Esophagus (tissue), 2 donors: ENCODE measurements at regions not wholly inside any gene's neighbourhood (a gene's known extent, or its start where the extent isn't known, plus 50 kb on each side); places are given as distances from the start of the nearest gene placed in this dataset.

Source experiments
- H3K27ac ChIP-seq, 2 donors: one replicate each; pipeline ENCODE4 v1.5.1; 2013; ENCODE audit warnings: low read depth in 2 of 2, mild to moderate bottlenecking in 2 of 2, inconsistent platforms in 1 of 2, low read length in 1 of 2, moderate library complexity in 1 of 2
- H3K27me3 ChIP-seq, 2 donors: one replicate each; pipeline ENCODE4 v1.6.1; 2013; ENCODE audit warnings: low read length in 2 of 2, control low read depth in 1 of 2, mild to moderate bottlenecking in 1 of 2; ENCODE audit not compliant: insufficient read depth in 2 of 2, control insufficient read depth in 1 of 2
- H3K36me3 ChIP-seq, 2 donors: one replicate each; pipeline ENCODE4 v1.6.1; 2013; ENCODE audit warnings: low read length in 1 of 2; ENCODE audit not compliant: control insufficient read depth in 2 of 2, insufficient read depth in 2 of 2
- H3K4me1 ChIP-seq, 2 donors: one replicate each; pipeline ENCODE4 v1.6.1; 2013; ENCODE audit warnings: low read length in 1 of 2; ENCODE audit not compliant: control insufficient read depth in 2 of 2, insufficient read depth in 2 of 2
- H3K4me3 ChIP-seq, 2 donors: one replicate each; pipeline ENCODE4 v1.5.1; 2013; ENCODE audit warnings: low read length in 2 of 2, mild to moderate bottlenecking in 2 of 2, low read depth in 1 of 2, moderate library complexity in 1 of 2
- H3K9me3 ChIP-seq, 2 donors: one replicate each; pipeline ENCODE4 v1.6.1; 2013; ENCODE audit warnings: mild to moderate bottlenecking in 2 of 2, low read depth in 1 of 2, low read length in 1 of 2, moderate library complexity in 1 of 2; ENCODE audit not compliant: control insufficient read depth in 2 of 2, insufficient read depth in 1 of 2
- WGBS, 2 donors: extraction: QIAGEN DNeasy Blood & Tissue Kit; methylation state at CpG; one replicate each; pipeline ENCODE4 v1.1.7; 2013; 5-methylcytosine and 5-hydroxymethylcytosine counted together
- donor health status: healthy with polysubstance abuse.
- donor health status: Bipolar disorder and iron deficiency.

- Histone ChIP-seq H3K27me3 (no peaks in the 10 kb centered on the region), H3K27ac (no peak overlapping the region), H3K4me3 (no peak overlapping the region), H3K36me3 (no peaks in the 10 kb centered on the region), H3K4me1 (no peaks in the 10 kb centered on the region), H3K9me3 (peaks cover 0 to 2% of the 10 kb centered on the region in 2 donors)
- WGBS, 2 donors, result 60 to 68% methylated on average over 5 of the region's 5 CpGs
These were observed 89.8 kb upstream of the CACNA2D3 start for GRCh38 chr3:54032598-54032997.

GRCh38 chr3:54028372-54028771, 94.0 kb upstream of the CACNA2D3 start:
- no peak overlapping the region for H3K4me3 ChIP-seq
- no peaks in the 10 kb centered on the region for H3K27me3 ChIP-seq
- H3K9me3 ChIP-seq, result no peaks in the 10 kb centered on the region
- H3K4me1 ChIP-seq, result no peaks in the 10 kb centered on the region
- 87 to 90% methylated on average over 5 of the region's 5 CpGs for WGBS, 2 donors
- no peaks in the 10 kb centered on the region for H3K36me3 ChIP-seq
- H3K27ac ChIP-seq, result no peak overlapping the region

DNA sequence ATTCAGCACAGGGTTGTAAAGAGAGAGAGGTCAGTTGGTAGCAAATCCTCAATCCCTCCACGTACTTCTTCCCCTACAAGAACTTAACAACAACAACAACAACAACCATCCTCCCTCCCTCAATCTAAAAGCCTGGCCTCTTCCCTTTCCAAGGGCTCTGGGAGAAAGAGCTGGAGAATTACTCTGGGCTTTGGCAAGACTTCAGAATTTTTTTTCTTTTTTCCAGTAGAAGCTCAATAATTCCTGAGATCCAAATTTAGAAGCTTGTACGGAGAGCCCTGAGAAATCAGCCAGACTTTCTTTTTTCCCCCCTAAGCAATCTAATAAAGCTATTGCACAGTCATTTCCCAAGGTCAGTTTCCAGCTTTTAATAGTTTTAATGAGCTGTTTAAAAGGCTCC, 95.8 kb upstream of the CACNA2D3 start:
- Histone ChIP-seq H3K27ac (no peak overlapping the region), H3K9me3 (no peaks in the 10 kb centered on the region), H3K27me3 (no peaks in the 10 kb centered on the region), H3K4me1 (no peaks in the 10 kb centered on the region), H3K4me3 (no peak overlapping the region), H3K36me3 (no peaks in the 10 kb centered on the region)
- WGBS, 2 donors, result 34 to 46% methylated on average over 2 of the region's 2 CpGs

DNA sequence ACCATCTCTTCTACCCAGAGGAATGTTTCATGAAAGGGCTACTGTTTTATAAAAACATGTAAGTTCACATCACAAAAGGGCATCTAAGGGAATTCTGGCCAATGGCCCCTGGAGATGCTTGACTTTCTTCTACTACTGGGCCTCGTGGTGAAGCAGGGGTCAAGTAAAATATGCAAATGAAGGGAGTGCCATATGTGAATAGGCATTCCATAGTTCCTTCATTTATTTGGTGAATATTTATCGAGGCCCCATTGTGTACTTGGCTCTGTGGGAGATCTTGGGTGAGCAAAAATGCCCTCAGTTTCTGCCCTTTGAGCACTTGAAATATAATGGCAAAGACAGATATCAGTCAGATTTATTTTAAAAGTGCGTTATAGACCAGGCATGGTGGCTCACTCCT, 101.3 kb upstream of the CACNA2D3 start:
- WGBS, 2 donors, result 78 to 79% methylated on average over 3 of the region's 3 CpGs
- H3K9me3 ChIP-seq, result no peaks in the 10 kb centered on the region

DNA sequence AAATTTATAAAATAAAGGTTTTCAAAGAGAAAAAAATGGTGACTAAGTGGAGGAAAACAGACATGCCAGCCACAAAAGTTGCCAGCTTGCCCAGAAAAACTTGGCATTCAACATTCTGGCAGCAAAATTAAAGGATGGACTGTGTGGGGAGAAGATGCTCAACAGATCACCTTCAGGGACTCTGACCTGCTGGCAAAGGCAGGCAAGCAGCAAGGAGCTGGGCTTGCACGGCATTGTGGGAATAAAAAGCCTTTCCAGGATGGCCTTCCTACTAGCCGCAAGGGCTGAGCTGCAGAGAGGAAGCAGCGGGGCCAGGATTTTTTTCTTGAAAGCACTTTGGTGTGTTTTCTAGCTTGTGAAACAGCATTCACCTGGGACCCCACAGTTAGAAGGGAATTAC, 101.9 kb upstream of the CACNA2D3 start:
- Histone ChIP-seq H3K36me3 (no peaks in the 10 kb centered on the region), H3K27me3 (no peaks in the 10 kb centered on the region), H3K9me3 (no peaks in the 10 kb centered on the region), H3K4me1 (peaks cover 0 to 3% of the 10 kb centered on the region in 2 donors), H3K4me3 (no peak overlapping the region), H3K27ac (no peak overlapping the region)
- 84 to 91% methylated on average over 3 of the region's 3 CpGs for WGBS, 2 donors

More for the DNA sequence above, 101.3 kb upstream of the CACNA2D3 start:
- Histone ChIP-seq H3K4me1 (peaks cover 0 to 3% of the 10 kb centered on the region in 2 donors), H3K27ac (no peak overlapping the region), H3K36me3 (no peaks in the 10 kb centered on the region), H3K27me3 (no peaks in the 10 kb centered on the region), H3K4me3 (no peak overlapping the region)

DNA sequence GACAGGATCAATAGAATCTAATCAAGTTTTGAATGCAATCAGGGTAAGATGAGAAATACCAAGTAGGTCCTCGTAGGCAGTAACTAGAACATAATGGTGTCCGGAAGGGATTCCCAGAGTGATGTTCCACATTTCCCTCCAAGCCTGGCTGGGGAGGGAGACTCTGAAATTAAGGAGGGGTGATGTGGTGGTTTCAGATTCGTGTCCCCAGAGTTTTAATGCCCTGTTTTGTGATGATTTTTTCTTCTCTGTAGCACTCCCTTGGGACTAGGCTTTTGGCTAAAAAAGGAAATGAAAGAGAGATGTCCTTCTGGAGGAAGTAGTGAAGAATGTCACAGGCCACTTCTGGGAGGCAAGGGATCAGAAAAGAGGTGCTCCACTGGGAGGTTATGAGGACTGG, 108.3 kb upstream of the CACNA2D3 start:
- Histone ChIP-seq H3K4me3 (no peak overlapping the region), H3K27me3 (no peaks in the 10 kb centered on the region), H3K27ac (no peak overlapping the region), H3K36me3 (no peaks in the 10 kb centered on the region), H3K9me3 (no peaks in the 10 kb centered on the region), H3K4me1 (no peaks in the 10 kb centered on the region)
- WGBS, 2 donors, result 56 to 65% methylated on average over 3 of the region's 3 CpGs

DNA sequence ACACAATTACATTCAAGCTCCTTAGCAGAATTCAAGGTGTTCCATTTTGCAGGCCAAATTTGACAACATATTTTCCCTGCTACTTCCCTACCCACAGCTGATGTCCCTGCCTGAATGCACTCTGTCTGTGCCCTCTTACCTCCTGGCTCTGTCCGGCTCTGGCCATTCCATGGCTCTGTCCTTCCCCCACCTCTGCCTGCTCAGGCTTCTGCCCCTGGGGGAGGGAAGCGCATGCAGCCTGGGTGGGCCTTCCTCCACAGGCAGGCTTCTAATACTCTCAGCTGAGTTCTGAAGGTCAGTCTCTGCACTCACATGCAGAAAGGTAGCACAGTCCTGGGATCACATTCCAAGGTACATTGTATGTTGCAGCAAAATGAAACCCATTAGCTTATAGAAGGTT, 113.6 kb upstream of the CACNA2D3 start:
- Histone ChIP-seq H3K4me1 (peaks cover 0 to 2% of the 10 kb centered on the region in 2 donors), H3K9me3 (no peaks in the 10 kb centered on the region), H3K27me3 (no peaks in the 10 kb centered on the region), H3K36me3 (no peaks in the 10 kb centered on the region), H3K27ac (no peak overlapping the region), H3K4me3 (no peak overlapping the region)
- 62 to 65% methylated on average over 2 of the region's 2 CpGs for WGBS, 2 donors

GRCh38 chr3:54008099-54008498, 114.3 kb upstream of the CACNA2D3 start:
- no peaks in the 10 kb centered on the region for H3K9me3 ChIP-seq
- H3K27me3 ChIP-seq, result no peaks in the 10 kb centered on the region
- H3K4me1 ChIP-seq, result peaks cover 0 to 2% of the 10 kb centered on the region in 2 donors
- H3K27ac ChIP-seq, result no peak overlapping the region
- H3K4me3 ChIP-seq, result no peak overlapping the region
- no peaks in the 10 kb centered on the region for H3K36me3 ChIP-seq
- WGBS, 2 donors, result 52 to 67% methylated on average over 6 of the region's 6 CpGs

DNA sequence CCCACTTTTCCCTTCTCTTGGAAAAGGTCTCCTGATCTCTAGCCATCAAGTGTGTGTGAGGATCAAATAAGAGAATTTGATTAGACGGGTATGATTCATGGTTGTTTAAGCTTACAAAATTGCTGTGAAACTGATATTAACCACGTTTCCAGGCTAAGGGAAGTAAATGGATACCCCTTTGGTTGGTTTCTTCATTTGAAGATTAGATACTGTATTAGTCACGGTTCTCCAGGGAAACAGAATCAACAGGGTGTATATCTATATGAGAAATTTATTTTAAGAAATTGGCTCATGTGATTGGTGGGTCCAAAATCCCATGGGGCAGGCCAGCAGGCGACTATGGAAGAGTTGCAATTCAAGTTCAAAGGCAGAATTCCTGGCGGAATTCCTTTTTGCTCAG, 112.7 kb upstream of the SELENOK start:
- H3K36me3 ChIP-seq, result no peaks in the 10 kb centered on the region
- H3K4me3 ChIP-seq, result no peak overlapping the region
- no peak overlapping the region for H3K27ac ChIP-seq
- H3K4me1 ChIP-seq, result peaks cover 0 to 2% of the 10 kb centered on the region in 2 donors
- H3K27me3 ChIP-seq, result no peaks in the 10 kb centered on the region
- WGBS, 2 donors, result 72 to 73% methylated on average over 5 of the region's 5 CpGs
- no peaks in the 10 kb centered on the region for H3K9me3 ChIP-seq

- Histone ChIP-seq H3K36me3 (no peaks in the 10 kb centered on the region), H3K27me3 (no peaks in the 10 kb centered on the region), H3K4me1 (no peaks in the 10 kb centered on the region), H3K4me3 (no peak overlapping the region), H3K9me3 (no peaks in the 10 kb centered on the region), H3K27ac (no peak overlapping the region)
- 75 to 81% methylated on average over 9 of the region's 9 CpGs for WGBS, 2 donors
These were observed 111.5 kb upstream of the SELENOK start for GRCh38 chr3:54003136-54003535.
